ENCODE measurements at regions not wholly inside any gene's neighbourhood (a gene's known extent, or its start where the extent isn't known, plus 50 kb on each side); places are given as distances from the start of the nearest gene placed in this dataset.

DNA sequence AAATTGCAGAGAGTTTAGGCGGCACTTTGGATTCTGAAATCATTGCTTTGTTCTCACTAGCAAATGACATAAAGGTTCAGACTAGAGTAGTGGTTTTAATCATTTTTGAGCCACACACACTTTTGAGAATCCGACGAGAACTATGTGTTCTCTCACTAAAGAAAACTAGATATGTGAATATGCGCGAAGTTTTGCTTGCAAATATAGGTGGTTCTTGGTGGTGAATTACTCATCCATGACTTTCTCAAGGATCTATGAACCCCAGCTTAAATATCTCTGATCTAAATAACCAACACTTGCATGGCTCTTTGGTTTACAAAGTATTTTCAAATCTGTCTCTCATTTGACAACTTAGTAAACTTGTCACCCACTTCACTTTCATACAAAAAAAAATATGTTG, 54.8 kb downstream of the NOG start:
- WGBS, 2 donors, result 81 to 86% methylated on average over 5 of the region's 5 CpGs
- DNase-seq (ENCODE audit: low spot score in 2 of 2), result no peak
- no peak overlapping the region for H3K4me3 ChIP-seq (ENCODE audit: low read depth, poor library complexity, severe bottlenecking)
- intact Hi-C loops (cut with DNase I; ENCODE audit: low total_unique reads), result no loop called here
- TF ChIP-seq, protein P1, sequence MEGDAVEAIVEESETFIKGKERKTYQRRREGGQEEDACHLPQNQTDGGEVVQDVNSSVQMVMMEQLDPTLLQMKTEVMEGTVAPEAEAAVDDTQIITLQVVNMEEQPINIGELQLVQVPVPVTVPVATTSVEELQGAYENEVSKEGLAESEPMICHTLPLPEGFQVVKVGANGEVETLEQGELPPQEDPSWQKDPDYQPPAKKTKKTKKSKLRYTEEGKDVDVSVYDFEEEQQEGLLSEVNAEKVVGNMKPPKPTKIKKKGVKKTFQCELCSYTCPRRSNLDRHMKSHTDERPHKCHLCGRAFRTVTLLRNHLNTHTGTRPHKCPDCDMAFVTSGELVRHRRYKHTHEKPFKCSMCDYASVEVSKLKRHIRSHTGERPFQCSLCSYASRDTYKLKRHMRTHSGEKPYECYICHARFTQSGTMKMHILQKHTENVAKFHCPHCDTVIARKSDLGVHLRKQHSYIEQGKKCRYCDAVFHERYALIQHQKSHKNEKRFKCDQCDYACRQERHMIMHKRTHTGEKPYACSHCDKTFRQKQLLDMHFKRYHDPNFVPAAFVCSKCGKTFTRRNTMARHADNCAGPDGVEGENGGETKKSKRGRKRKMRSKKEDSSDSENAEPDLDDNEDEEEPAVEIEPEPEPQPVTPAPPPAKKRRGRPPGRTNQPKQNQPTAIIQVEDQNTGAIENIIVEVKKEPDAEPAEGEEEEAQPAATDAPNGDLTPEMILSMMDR (IDR thresholded peaks at IDR 0.05), result no peak
- TF ChIP-seq POLR2A (IDR thresholded peaks at IDR 0.05), result no peak

DNA sequence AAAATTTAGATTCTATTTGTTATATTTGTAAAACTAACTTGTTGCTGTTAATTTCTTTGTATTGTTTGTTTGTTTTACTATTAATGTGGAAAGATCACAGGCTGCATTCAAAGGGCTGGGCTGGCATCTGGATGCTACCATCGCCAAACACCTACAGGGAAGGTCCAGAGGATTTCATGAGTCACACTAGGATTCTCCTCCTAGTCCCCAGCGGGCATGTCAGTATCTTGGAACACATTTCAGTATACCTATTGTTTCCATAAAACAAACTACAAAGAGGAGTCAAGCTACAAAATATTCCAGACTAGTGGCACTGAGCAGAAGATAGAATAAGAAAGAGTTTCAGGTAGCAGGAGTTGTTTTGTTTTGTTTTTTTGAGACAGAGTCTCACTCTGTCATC, 55.3 kb downstream of the NOG start:
- TF ChIP-seq, protein P1 (IDR thresholded peaks at IDR 0.05), result no peak
- TF ChIP-seq POLR2A (IDR thresholded peaks at IDR 0.05), result no peak
- WGBS, 2 donors, result 31 to 55% methylated on average over 2 of the region's 2 CpGs

GRCh38 chr17:56652628-56653027, 59.1 kb downstream of the NOG start:
- intact Hi-C loops (cut with DNase I; ENCODE audit: low total_unique reads), result no loop called here
- DNase-seq (ENCODE audit: low spot score in 2 of 2), result no peak
- WGBS, 2 donors, result 35 to 41% methylated on average over 2 of the region's 2 CpGs
- H3K4me3 ChIP-seq (ENCODE audit: low read depth, poor library complexity, severe bottlenecking), result no peak overlapping the region
- TF ChIP-seq, protein P1 (IDR thresholded peaks at IDR 0.05), result no peak
- TF ChIP-seq POLR2A (IDR thresholded peaks at IDR 0.05), result no peak

More for the DNA sequence above, 55.3 kb downstream of the NOG start:
- intact Hi-C loops (cut with DNase I; ENCODE audit: low total_unique reads), result no loop called here
- DNase-seq (ENCODE audit: low spot score in 2 of 2), result no peak
- H3K4me3 ChIP-seq (ENCODE audit: low read depth, poor library complexity, severe bottlenecking), result no peak overlapping the region

DNA sequence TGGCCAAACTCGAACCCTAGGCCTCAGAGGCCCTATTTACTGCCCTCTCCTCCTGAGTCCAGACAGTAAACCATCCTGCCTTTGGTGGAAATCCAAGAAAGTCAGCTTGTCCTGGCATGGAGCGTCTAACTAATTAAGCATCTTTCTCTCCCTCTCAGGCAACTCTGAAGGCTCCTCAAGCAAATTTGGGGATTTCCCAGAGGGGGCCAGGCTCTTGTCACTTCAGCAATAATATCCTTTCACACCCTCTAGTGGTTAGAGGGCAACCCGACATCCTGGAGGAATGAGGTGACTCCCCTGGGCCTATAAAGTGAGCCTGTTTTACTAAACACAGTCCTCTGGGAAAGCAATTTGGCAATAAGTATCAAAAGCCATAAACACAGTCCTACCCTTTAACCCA, 60.4 kb downstream of the NOG start:
- no peak for DNase-seq (ENCODE audit: low spot score in 2 of 2)
- H3K4me3 ChIP-seq (ENCODE audit: low read depth, poor library complexity, severe bottlenecking), result no peak overlapping the region
- intact Hi-C loops (cut with DNase I; ENCODE audit: low total_unique reads), result no loop called here
- no peak for TF ChIP-seq POLR2A (IDR thresholded peaks at IDR 0.05)
- TF ChIP-seq, protein P1 (IDR thresholded peaks at IDR 0.05), result no peak
- WGBS, 2 donors, result 20 to 28% methylated on average over 3 of the region's 3 CpGs

- WGBS, 2 donors, result 38 to 41% methylated on average over 5 of the region's 5 CpGs
- TF ChIP-seq, protein P1 (IDR thresholded peaks at IDR 0.05), result no peak
- no peak for TF ChIP-seq POLR2A (IDR thresholded peaks at IDR 0.05)
- intact Hi-C loops (cut with DNase I; ENCODE audit: low total_unique reads), result no loop called here
- no peak overlapping the region for H3K4me3 ChIP-seq (ENCODE audit: low read depth, poor library complexity, severe bottlenecking)
- DNase-seq (ENCODE audit: low spot score in 2 of 2), result no peak
These were observed 63.3 kb downstream of the NOG start for GRCh38 chr17:56656701-56657327.

- TF ChIP-seq POLR2A (IDR thresholded peaks at IDR 0.05), result no peak
- TF ChIP-seq, protein P1 (IDR thresholded peaks at IDR 0.05), result no peak
- no peak overlapping the region for H3K4me3 ChIP-seq (ENCODE audit: low read depth, poor library complexity, severe bottlenecking)
- 95 to 97% methylated on average over 5 of the region's 5 CpGs for WGBS, 2 donors
- no peak for DNase-seq (ENCODE audit: low spot score in 2 of 2)
- intact Hi-C loops (cut with DNase I; ENCODE audit: low total_unique reads), result no loop called here
These were observed 65.1 kb downstream of the NOG start for GRCh38 chr17:56658648-56659047.
